Panc1 (cell line): ENCODE measurements at regions not wholly inside any gene's neighbourhood (a gene's known extent, or its start where the extent isn't known, plus 50 kb on each side); places are given as distances from the start of the nearest gene placed in this dataset.
"Not testable (repeated sequence)": the region's sequence is repeated elsewhere in the genome, so short reads cannot be mapped to it uniquely, and the experiment has no call there.

Experiments
- ATAC-seq: fragments of 200-7000 bp; cut with Tn5 transposase; 2 replicates; pipeline ENCODE4 v1.9.1; 2020; ENCODE audit warnings: mild to moderate bottlenecking, moderate library complexity
- BruUV-seq: library from RNA; stranded (reverse); fragments of 400-500 nt; replicated peaks from 2 replicates; lab custom pipeline; 2021; lab: Mats Ljungman, UMichigan
- CTCF ChIA-PET: fragments of 300-600 bp; sonication (Branson Sonifier 250); formaldehyde crosslinking; loops from one replicate; lab custom pipeline; 2022; ENCODE audit warnings: antibody characterized with exemption; lab: Charles Lee
- POLR2A ChIA-PET: fragments of 300-600 bp; sonication (Branson Sonifier 250); formaldehyde crosslinking; loops from one replicate; lab custom pipeline; 2022; ENCODE audit warnings: antibody characterized with exemption; lab: Charles Lee
- DNase-seq: peaks from one replicate; pipeline ENCODE4 v3.0.0-alpha.2; 2010; ENCODE audit warnings: low read depth, low spot score
- H3K27ac ChIP-seq: 2 replicates; pipeline ENCODE4 v1.5.1; 2011; ENCODE audit warnings: mild to moderate bottlenecking, low read length, inconsistent platforms
- H3K27me3 ChIP-seq: fragments of 200-500 bp; sonication (Bioruptor generic); 2 replicates; pipeline ENCODE4 v1.6.0; 2014; ENCODE audit warnings: low read length, inconsistent platforms; ENCODE audit not compliant: control insufficient read depth, insufficient read depth
- H3K36me3 ChIP-seq: fragments of 200-500 bp; sonication (Bioruptor generic); 2 replicates; pipeline ENCODE4 v1.5.1; 2014; ENCODE audit warnings: inconsistent platforms, mild to moderate bottlenecking, low read length, moderate library complexity; ENCODE audit not compliant: control insufficient read depth, insufficient read depth
- H3K4me1 ChIP-seq: 2 replicates; pipeline ENCODE4 v1.5.1; 2011; ENCODE audit warnings: inconsistent platforms, mild to moderate bottlenecking, low read length, moderate library complexity; ENCODE audit not compliant: control insufficient read depth, insufficient read depth
- H3K4me3 ChIP-seq, 2 experiments: 2 replicates each; pipeline ENCODE4 v1.5.1; 2011 to 2012; ENCODE audit warnings: low read depth in 2 of 2, low read length in 2 of 2, mild to moderate bottlenecking in 2 of 2, inconsistent platforms in 1 of 2, moderate library complexity in 1 of 2
- H3K9me3 ChIP-seq: fragments of 200-500 bp; sonication (Bioruptor generic); 2 replicates; pipeline ENCODE4 v1.5.1; 2014; ENCODE audit warnings: low read depth, mild to moderate bottlenecking, inconsistent platforms, low read length, moderate library complexity; ENCODE audit not compliant: control insufficient read depth, insufficient read depth
- CTCF ChIP-seq: fragments of 450-650 bp; IDR thresholded peaks from 2 replicates; pipeline ENCODE4 v1.5.1; 2017; ENCODE audit warnings: mild to moderate bottlenecking
- POLR2AphosphoS5 ChIP-seq: IDR thresholded peaks from 2 replicates; pipeline ENCODE4 v1.6.1; 2012; ENCODE audit warnings: mild to moderate bottlenecking, low read depth, low read length, moderate library complexity
- REST ChIP-seq, 2 experiments: IDR thresholded peaks; 2 replicates each; pipeline ENCODE4 v1.6.1; 2011 to 2012; ENCODE audit warnings: low read depth in 2 of 2, control low read depth in 1 of 2, low read length in 1 of 2, mild to moderate bottlenecking in 1 of 2, moderate library complexity in 1 of 2; ENCODE audit not compliant: insufficient read depth in 1 of 2
- SIN3A ChIP-seq: IDR thresholded peaks from 2 replicates; pipeline ENCODE4 v1.6.1; 2012; ENCODE audit warnings: low read depth, mild to moderate bottlenecking, low read length, moderate library complexity, borderline replicate concordance; ENCODE audit not compliant: insufficient read depth
- TCF7L2 ChIP-seq: IDR thresholded peaks from 2 replicates; pipeline ENCODE4 v1.6.1; 2011; ENCODE audit warnings: mild to moderate bottlenecking, low read depth, low read length, inconsistent platforms
- in situ Hi-C: cut with HindIII; loops from 2 replicates; pipeline ENCODE4 v1.10.0; 2016; ENCODE audit warnings: low sequenced_read_pairs, low pct_unique_long_range_greater_than_20kb
- intact Hi-C: fragments of 100-400 bp; cut with micrococcal nuclease; formaldehyde crosslinking; loops from one replicate; pipeline ENCODE4 v1.10.0; 2022; ENCODE audit not compliant: unreplicated experiment

- CTCF ChIA-PET = no interaction called here
- intact Hi-C loops (no loop called here), in situ Hi-C loops (no loop called here)
- ATAC-seq (no peak), DNase-seq (no peak)
- POLR2A ChIA-PET = no interaction called here
- Histone ChIP-seq H3K9me3 (peaks cover 3% of the 10 kb centered on the region; the same call in 1 of the 2 replicates), H3K4me1 (no peaks in the 10 kb centered on the region), H3K36me3 (no peaks in the 10 kb centered on the region), H3K27ac (no peak overlapping the region), H3K4me3 (no peak overlapping the region), H3K27me3 (no peaks in the 10 kb centered on the region)
- no TSS peak for BruUV-seq
- TF ChIP-seq REST (IDR thresholded peaks at IDR 0.05; ENCODE audit: insufficient read depth in 1 of 2, low read depth in 2 of 2, low read length in 1 of 2) (no peak), TCF7L2 (no peak), CTCF (no peak), POLR2AphosphoS5 (no peak), SIN3A (no peak)
Measured at GRCh38 chr6:61555993-61556392, 730.0 kb downstream of the KHDRBS2 start.

- no peak for TF ChIP-seq SIN3A
- no peak for TF ChIP-seq REST (IDR thresholded peaks at IDR 0.05; ENCODE audit: insufficient read depth in 1 of 2, low read depth in 2 of 2, low read length in 1 of 2)
- TF ChIP-seq TCF7L2 = no peak
- TF ChIP-seq POLR2AphosphoS5 = no peak
- no peak for TF ChIP-seq CTCF
- POLR2A ChIA-PET = no interaction called here
- BruUV-seq = no TSS peak
Measured at GRCh38 chr6:61538801-61539200, 747.2 kb downstream of the KHDRBS2 start.

GRCh38 chr6:61532749-61533148, 753.3 kb downstream of the KHDRBS2 start:
- POLR2A ChIA-PET, DNase-seq: not testable (repeated sequence)

More at GRCh38 chr6:61538801-61539200, 747.2 kb downstream of the KHDRBS2 start:
- H3K27ac ChIP-seq = no peak overlapping the region
- no peaks in the 10 kb centered on the region; the same call in 1 of the 2 replicates for H3K9me3 ChIP-seq
- in situ Hi-C loops = no loop called here
- H3K36me3 ChIP-seq = no peaks in the 10 kb centered on the region
- H3K4me1 ChIP-seq = no peaks in the 10 kb centered on the region
- DNase-seq (no peak), ATAC-seq (no peak)
- H3K27me3 ChIP-seq = no peaks in the 10 kb centered on the region
- CTCF ChIA-PET = no interaction called here
- intact Hi-C loops = no loop called here
- H3K4me3 ChIP-seq = no peak overlapping the region

More at GRCh38 chr6:61532749-61533148, 753.3 kb downstream of the KHDRBS2 start:
- CTCF ChIA-PET, H3K9me3 ChIP-seq, H3K36me3 ChIP-seq, H3K4me3 ChIP-seq, intact Hi-C loops, in situ Hi-C loops, ATAC-seq, BruUV-seq, H3K4me1 ChIP-seq, H3K27me3 ChIP-seq, H3K27ac ChIP-seq: not testable (repeated sequence)
